Right forelimb (tissue), 1 donor: ENCODE measurements at regions not wholly inside any gene's neighbourhood (a gene's known extent, or its start where the extent isn't known, plus 50 kb on each side); places are given as distances from the start of the nearest gene placed in this dataset.
"Not testable (repeated sequence)": the region's sequence is repeated elsewhere in the genome, so short reads cannot be mapped to it uniquely, and the experiment has no call there.

ENCODE experiments used
- DNase-seq: peaks from one replicate; pipeline ENCODE4 v3.0.0-alpha.2; 2018

- DNase-seq = no peak
These were observed 57.0 kb downstream of the RASL11A start for GRCh38 chr13:27327633-27328032.

- no peak for DNase-seq
These were observed 58.6 kb downstream of the RASL11A start for GRCh38 chr13:27329210-27329609.

GRCh38 chr13:27334774-27335435 is 64.3 kb downstream of the RASL11A start:
- no peak for DNase-seq

GRCh38 chr13:27336014-27336673 is 65.5 kb downstream of the RASL11A start:
- no peak for DNase-seq

DNA sequence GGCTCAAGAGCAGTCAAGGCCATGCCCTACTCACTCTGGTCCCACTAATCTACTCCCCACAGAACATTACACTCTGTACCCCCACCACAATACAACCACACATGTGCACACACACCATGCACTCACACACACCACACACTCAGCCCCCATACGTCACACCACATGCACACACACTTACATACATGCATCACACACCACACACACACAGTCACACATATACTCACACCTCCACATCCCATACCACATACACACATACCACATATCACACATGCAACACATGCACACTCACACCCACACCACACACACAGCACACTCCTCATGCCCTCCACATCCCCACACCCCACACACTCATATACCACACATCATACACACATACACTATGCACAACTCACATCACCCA is 67.6 kb downstream of the RASL11A start:
- no peak for DNase-seq

- DNase-seq = no peak
These were observed 68.2 kb downstream of the RASL11A start for GRCh38 chr13:27338816-27339215.

DNA sequence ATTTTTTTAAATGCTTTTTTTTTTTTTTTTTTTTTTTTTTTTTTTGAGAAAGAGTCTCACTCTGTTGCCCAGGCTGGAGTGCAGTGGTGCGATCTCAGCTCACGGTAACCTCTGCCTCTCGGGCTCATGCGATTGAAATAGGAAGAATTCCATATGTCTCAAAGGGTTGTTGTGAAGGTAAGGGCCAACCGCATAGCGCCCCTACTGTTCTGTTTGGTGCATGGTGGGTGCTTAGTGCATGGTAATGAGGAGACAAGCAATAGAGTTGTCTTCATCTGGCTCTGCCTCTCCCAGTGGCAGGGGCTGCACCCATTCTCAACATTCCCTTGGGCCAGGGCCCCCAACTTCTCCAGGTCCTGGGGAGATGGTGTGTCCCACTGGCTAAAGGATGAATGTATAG is 68.7 kb downstream of the RASL11A start:
- no peak for DNase-seq

GRCh38 chr13:27341616-27342015 is 71.0 kb downstream of the RASL11A start:
- DNase-seq = no peak

GRCh38 chr13:27347211-27347772 is 76.7 kb downstream of the RASL11A start:
- no peak for DNase-seq

GRCh38 chr13:27348461-27348860 is 76.0 kb upstream of the GTF3A start:
- DNase-seq = no peak

DNA sequence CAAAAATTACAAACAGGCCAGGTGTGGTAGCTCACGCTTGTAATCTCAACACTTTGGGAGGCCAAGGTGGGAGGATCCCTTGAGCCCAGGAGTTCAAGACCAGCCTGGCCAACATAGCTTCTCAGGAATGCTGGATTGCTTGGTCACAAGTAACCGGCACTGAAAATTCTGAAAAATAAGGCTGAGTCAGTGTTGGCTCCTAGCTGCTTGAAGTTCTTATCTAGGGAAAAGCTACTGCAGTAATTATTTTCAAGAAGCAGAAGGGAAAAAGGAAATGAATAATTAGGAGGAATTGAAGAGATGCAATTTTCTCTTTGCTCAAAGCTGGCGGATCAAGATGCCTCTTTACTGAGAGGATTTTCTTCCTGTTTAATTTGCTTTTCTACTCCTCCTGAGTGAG is 75.0 kb upstream of the GTF3A start:
- DNase-seq = no peak

DNA sequence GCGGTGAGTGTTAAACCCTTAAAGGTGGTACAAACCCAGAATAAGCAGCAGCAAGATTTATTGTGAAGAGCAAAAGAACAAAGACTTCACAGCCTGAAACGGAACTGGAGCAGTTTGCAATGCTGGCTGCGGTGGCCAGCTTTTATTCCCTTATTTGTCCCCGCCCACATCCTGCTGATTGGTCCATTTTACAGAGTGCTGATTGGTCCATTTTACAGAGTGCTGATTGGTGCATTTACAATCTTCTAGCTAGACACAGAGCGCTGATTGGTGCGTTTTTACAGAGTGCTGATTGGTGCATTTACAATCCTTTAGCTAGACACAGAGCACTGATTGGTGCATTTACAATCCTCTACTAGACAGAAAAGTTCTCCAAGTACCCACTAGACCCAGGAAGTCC is 73.6 kb upstream of the GTF3A start:
- not testable (repeated sequence) for DNase-seq

GRCh38 chr13:27352698-27353097 is 71.7 kb upstream of the GTF3A start:
- DNase-seq = no peak

- no peak for DNase-seq
These were observed 71.2 kb upstream of the GTF3A start for GRCh38 chr13:27353166-27353583.

GRCh38 chr13:27353708-27354107 is 70.7 kb upstream of the GTF3A start:
- DNase-seq = no peak

GRCh38 chr13:27354379-27354778 is 70.0 kb upstream of the GTF3A start:
- no peak for DNase-seq

GRCh38 chr13:27355894-27356293 is 68.5 kb upstream of the GTF3A start:
- no peak for DNase-seq

DNA sequence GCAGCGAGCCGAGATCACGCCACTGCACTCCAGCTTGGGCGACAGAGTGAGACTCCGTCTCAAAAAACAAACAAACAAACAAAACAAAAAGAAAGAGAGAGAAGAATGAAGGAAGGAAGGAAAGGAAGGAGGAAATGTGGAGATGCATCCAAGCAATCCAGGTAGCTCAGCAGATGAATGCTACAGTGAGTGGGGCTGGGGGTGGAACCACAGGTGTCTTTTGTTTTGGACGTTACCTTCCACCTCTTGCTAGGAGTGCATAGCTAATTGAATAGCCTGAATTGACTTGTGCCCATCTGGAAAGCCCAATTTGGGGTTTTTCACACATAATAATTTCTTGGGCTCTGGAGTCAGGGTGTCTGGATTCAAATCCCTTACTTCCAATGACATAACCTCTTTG is 66.0 kb upstream of the GTF3A start:
- DNase-seq = no peak

DNA sequence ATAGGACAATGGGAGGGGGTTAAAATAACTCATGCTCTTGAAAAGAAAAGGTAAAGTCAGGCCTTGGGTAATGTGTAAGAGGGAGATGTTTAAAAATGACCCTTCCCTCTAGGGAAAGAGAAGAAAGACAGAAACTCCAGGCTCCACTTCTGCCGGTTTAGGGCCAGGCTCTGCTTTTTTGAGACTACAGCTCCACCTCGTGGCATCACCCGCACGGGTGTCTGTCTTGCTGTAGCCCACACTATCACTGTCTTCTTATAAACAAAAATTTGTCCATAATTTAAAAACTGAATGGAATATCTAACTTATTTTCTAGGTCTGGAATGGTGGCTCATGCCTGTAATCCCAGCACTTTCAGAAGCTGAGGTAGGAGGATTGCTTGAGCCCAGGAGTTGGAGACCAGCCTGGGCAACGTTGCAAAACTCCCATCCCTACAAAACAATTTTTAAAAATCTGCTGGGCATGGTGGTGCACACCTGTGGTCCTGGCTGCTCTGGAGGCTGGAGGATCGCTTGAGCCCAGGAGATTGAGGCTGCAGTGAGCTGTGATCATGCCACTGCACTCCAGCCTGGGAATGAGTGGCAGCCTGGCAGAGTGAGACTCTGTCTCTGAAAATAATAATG is 65.1 kb upstream of the GTF3A start:
- DNase-seq = peak; percentile 82

DNA sequence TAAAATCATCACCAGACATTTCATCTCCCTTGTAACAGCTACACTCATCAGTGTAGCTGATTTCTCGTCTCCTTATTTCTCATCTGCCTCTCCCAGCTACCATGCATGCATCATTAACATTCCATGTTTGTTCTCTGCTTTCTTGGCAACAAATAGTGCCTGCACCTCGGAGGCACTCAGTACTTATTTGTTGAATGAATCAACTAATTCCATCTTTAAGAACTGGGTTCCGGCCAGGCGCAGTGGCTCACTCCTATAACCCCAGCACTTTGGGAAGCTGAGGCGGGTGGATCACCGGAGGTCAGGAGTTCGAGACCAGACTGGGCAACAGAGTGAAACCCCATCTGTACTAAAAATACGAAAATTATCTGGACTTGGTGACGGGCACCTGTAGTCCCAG is 63.9 kb upstream of the GTF3A start:
- DNase-seq = no peak

DNA sequence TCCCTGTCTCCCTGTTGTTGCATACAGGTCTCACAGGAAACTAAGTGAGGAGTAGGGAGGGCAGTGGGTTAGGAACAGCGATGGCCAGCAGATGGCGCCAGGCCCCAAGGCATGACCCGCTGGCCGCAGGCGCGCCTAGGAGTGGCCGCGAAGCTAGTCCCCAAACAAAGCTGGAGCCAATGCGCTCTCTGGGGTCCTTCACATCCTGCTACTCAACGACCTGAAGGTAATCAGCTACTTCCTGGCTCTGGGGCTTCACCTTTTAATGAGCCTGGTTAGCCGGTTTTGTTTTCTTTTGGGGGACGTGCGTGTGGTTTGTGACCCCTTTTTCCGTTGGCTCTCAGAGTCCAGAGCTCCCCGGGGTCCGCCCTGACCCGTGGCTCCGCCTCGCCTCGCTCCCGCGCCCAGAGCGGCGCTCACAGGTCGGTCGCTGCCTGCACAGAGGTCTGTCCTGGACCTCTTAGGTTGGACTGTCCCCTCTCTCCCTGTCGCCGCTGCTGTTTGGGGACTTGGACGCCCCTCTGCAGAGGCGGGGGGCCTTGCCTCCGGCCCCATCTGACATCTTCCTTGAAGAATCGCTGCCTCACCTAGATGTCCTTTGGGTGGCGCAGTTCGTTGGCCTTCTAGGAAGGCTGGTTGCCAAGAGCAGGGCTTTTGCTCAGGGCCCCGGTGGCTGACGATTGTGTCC is 62.2 kb upstream of the GTF3A start:
- peak; percentile 87 for DNase-seq

DNA sequence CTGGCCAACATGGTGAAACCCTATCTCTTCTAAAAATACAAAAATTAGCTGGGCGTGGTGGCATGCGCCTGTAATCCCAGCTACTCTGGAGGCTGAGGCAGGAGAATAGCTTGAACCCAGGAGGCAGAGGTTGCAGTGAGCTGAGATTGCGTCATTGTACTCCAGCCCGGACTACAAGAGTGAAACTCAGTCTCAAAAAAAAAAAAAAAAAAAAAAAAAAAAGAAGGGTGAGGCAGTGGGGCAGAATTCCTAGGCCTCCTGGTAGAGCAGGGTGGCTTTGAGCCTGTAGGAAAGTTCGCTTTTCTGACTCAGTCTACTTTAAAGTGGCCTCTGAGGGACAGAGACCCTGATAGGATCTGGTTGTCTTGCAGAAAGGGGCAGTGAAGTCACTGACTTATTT is 60.8 kb upstream of the GTF3A start:
- not testable (repeated sequence) for DNase-seq

- no peak for DNase-seq
These were observed 56.8 kb upstream of the GTF3A start for GRCh38 chr13:27367570-27367969.
